Spleen (tissue), 7 donors: ENCODE measurements at regions not wholly inside any gene's neighbourhood (a gene's known extent, or its start where the extent isn't known, plus 50 kb on each side); places are given as distances from the start of the nearest gene placed in this dataset.

Experiments used
- CTCF ChIP-seq, 11 experiments: fragments of 200-600 bp in 7 of 11; fragments of 450-650 bp in 4 of 11; sonication (generic) in 4 of 11; IDR thresholded peaks in 8 of 11; conservative IDR thresholded peaks in 3 of 11; 1 replicate in 7 of 11; 2 replicates in 4 of 11; pipeline versions ENCODE4 v1.4.0 to v1.8.0; 2016 to 2021; ENCODE audit warnings: antibody characterized with exemption in 11 of 11, inconsistent platforms in 4 of 11, mild to moderate bottlenecking in 1 of 11
- POLR2A ChIP-seq, 3 donors: fragments of 450-650 bp; IDR thresholded peaks; one replicate each; pipeline ENCODE4 v1.5.1; 2017; ENCODE audit warnings: antibody characterized with exemption in 3 of 3, mild to moderate bottlenecking in 1 of 3
- donor health status: DM: no; HTN: no; CAD: no; lungs with moderate emphysema.
- donor health status: DM: no; HTN: no; CAD: no.
- donor health status: DM: no; HTN: no; CAD: no.

- TF ChIP-seq CTCF (IDR thresholded peaks at IDR 0.05 in 8 of 11, conservative IDR thresholded peaks at IDR 0.05 in 3 of 11) (no peak), POLR2A (IDR thresholded peaks at IDR 0.05) (no peak)
These were observed 307.2 kb downstream of the ADGRD1 start for GRCh38 chr12:131260954-131261353.
